GM18951 (cell line): ENCODE measurements at regions not wholly inside any gene's neighbourhood (a gene's known extent, or its start where the extent isn't known, plus 50 kb on each side); places are given as distances from the start of the nearest gene placed in this dataset.

Experiments
- POLR2A ChIP-seq: IDR thresholded peaks from 4 replicates; pipeline ENCODE4 v1.6.1; 2011; ENCODE audit warnings: mild to moderate bottlenecking; ENCODE audit not compliant: insufficient read length, insufficient read depth; ENCODE audit errors: extremely low read depth
- in situ Hi-C: fragments of 300-500 bp; cut with MboI; formaldehyde crosslinking; loops from one replicate; pipeline ENCODE4 v1.12.0; 2022; ENCODE audit warnings: low sequenced_read_pairs, mixed read lengths, inconsistent platforms; ENCODE audit not compliant: unreplicated experiment

- no peak for TF ChIP-seq POLR2A
- in situ Hi-C loops = no loop called here
Measured at GRCh38 chr12:107826276-107826675, 51.8 kb downstream of the ASCL4 start.

GRCh38 chr12:107829271-107829670 is 54.8 kb downstream of the ASCL4 start:
- in situ Hi-C loops = no loop called here
- TF ChIP-seq POLR2A = no peak

DNA sequence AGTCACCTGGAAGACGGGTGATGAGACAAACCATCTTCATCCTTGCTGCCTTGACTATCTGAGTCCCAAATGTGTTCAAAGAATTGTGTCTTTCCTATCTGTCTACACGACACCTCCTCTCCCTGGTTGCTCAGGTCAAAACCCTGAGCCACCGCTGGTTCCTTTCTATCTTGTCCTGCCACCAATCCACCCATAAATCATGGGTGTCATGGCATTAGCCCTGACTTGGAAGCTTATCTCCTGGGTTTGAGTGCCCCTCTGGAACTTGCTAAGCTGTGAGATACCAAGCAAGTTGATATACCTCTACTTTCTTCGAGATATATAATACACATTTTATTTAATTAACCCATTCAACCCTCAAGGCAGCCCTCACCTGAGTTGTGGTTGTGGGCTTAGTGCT is 57.9 kb downstream of the ASCL4 start:
- no peak for TF ChIP-seq POLR2A
- in situ Hi-C loops = no loop called here

GRCh38 chr12:107840186-107840585 is 65.7 kb downstream of the ASCL4 start:
- TF ChIP-seq POLR2A = no peak
- in situ Hi-C loops = no loop called here

- no peak for TF ChIP-seq POLR2A
- in situ Hi-C loops = no loop called here
Measured at GRCh38 chr12:107843351-107844311, 69.1 kb downstream of the ASCL4 start.

DNA sequence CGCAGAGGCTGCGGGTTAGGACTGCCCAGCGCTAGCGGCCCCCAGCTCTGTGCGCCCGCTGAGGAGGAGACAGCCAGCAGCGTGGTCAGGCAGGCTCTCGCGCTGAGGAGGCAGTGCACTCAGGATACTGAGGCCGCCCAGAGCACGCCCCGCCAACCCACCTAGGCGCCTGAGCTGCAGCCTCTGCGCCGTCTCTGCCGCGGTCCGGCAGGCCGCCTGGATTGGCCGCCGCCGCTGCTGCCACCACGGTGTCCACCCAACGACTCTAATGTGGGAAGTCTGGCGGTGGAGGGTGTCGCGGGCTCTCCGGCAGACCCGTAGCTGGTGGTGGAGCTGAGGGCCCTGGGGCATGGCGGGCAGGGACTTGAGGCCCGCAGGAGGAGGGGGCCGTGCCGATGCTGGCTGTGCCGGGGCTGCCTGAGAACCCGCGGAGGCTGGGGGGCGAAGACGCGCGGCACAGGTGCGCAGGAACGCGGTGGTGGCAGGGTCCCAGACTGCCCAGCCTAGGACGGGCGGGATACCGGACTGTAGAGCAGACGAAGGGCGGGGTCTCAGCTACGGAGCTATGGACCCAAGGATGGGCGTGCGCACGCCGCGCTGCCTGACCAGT is 69.9 kb downstream of the ASCL4 start:
- TF ChIP-seq POLR2A = no peak

GRCh38 chr12:107845226-107845979 is 70.9 kb downstream of the ASCL4 start:
- no peak for TF ChIP-seq POLR2A
- in situ Hi-C loops = no loop called here

More for the DNA sequence above, 69.9 kb downstream of the ASCL4 start:
- in situ Hi-C loops = no loop called here

- in situ Hi-C loops = no loop called here
- TF ChIP-seq POLR2A = no peak
Measured at GRCh38 chr12:107845980-107846659, 71.6 kb downstream of the ASCL4 start.

- in situ Hi-C loops = no loop called here
- TF ChIP-seq POLR2A = no peak
Measured at GRCh38 chr12:107847430-107847829, 72.9 kb downstream of the ASCL4 start.

DNA sequence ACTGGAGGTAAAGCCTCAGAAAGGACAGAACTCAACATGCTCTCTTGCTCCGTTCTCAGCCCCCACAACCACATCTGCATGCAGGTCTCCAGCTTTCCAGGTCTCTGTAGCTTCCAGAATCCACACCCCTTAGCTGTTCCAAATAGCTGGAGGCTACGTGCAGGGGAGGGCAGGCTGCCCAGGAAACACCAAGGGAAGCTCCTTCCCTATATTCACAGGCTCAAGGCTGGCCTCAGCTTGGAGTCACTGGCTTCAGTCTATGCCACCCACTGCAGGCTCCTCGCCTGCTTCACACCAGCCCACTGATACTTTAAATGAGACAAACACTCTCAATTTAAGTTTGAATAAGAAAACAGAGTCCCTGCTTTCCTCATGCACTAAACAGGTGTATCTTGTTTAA is 73.3 kb downstream of the ASCL4 start:
- no peak for TF ChIP-seq POLR2A
- in situ Hi-C loops = no loop called here

DNA sequence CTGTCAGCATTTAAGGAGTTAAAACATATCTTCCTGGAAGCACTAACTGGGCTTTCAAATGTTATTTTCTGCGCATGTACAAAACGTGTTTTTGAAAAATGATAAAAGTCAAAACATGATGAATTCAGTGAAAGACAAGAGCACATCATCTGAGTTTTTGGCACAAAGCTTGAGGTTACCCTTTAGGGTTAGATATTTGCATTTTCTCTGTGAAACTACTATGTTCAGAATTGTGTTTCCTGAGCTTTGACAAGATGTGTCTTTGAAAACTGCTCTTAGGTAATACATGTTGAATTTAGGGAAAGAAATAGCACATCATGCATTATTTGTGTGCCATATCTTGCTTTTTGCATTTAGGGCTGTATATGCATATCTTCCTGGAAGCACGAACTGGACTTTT is 79.0 kb downstream of the ASCL4 start:
- in situ Hi-C loops = no loop called here
- no peak for TF ChIP-seq POLR2A

GRCh38 chr12:107855471-107855870 is 81.0 kb downstream of the ASCL4 start:
- in situ Hi-C loops = no loop called here
- no peak for TF ChIP-seq POLR2A

GRCh38 chr12:107856096-107856495 is 81.6 kb downstream of the ASCL4 start:
- no peak for TF ChIP-seq POLR2A

More at GRCh38 chr12:107856096-107856495, 81.6 kb downstream of the ASCL4 start:
- in situ Hi-C loops = no loop called here
